ENCODE measurements at regions not wholly inside any gene's neighbourhood (a gene's known extent, or its start where the extent isn't known, plus 50 kb on each side); places are given as distances from the start of the nearest gene placed in this dataset.

DNA sequence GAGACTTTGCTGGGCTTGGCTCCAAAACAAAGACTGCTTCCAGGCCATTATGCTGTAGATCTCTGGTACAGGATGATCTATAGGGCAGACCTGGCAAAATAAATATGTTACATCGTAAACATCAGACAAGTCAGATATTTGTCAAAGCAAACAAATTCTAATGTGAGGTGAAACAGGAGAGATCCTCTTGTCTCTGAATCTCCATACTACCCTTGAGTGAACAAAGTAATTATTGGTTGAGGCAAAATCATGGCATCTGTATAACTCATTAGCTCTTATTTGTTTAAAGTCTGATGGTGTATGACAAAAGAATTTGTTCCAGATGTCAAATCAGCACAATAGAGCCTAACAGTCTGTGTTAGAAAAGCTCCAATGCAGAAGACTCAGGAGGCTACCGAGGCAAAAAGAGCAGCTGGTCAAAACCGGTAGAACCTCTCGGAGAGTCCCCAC, 1291.5 kb downstream of the TYW1 start:
- H3K4me3 ChIP-seq = no peak overlapping the region
- H3K36me3 ChIP-seq = no peaks in the 10 kb centered on the region
- no peaks in the 10 kb centered on the region for H3K27me3 ChIP-seq
- H3K27ac ChIP-seq = no peak overlapping the region
- intact Hi-C loops (cut with DNase I) = no loop called here
- 72% methylated on average over 4 of the region's 4 CpGs for WGBS (ENCODE audit: insufficient coverage, low coverage, low lambda C conversion rate, missing lambda C conversion rate)
- no peak for DNase-seq
- H3K4me1 ChIP-seq = no peaks in the 10 kb centered on the region
- TF ChIP-seq, protein P1, sequence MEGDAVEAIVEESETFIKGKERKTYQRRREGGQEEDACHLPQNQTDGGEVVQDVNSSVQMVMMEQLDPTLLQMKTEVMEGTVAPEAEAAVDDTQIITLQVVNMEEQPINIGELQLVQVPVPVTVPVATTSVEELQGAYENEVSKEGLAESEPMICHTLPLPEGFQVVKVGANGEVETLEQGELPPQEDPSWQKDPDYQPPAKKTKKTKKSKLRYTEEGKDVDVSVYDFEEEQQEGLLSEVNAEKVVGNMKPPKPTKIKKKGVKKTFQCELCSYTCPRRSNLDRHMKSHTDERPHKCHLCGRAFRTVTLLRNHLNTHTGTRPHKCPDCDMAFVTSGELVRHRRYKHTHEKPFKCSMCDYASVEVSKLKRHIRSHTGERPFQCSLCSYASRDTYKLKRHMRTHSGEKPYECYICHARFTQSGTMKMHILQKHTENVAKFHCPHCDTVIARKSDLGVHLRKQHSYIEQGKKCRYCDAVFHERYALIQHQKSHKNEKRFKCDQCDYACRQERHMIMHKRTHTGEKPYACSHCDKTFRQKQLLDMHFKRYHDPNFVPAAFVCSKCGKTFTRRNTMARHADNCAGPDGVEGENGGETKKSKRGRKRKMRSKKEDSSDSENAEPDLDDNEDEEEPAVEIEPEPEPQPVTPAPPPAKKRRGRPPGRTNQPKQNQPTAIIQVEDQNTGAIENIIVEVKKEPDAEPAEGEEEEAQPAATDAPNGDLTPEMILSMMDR (IDR thresholded peaks at IDR 0.05) = no peak
- TF ChIP-seq POLR2A (IDR thresholded peaks at IDR 0.05) = no peak
- no peaks in the 10 kb centered on the region for H3K9me3 ChIP-seq
- no peak for ATAC-seq

DNA sequence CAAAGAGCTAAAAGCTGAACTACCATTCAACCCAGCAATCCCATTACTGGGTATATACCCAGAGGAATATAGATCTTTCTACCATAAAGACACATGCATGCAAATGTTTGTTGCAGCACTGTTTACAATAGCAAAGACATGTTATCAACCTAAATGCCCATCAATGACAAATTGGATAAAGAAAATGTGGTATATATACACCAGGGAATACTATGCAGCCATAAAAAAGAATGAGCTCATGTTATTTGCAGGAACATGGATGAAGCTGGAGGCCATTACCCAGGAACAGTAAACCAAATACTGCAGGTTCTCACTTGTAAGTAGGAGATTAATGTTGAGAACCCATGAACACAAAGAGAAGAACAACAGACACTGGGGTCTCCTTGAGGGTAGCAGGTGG, 1295.1 kb downstream of the TYW1 start:
- Histone ChIP-seq H3K36me3 (no peaks in the 10 kb centered on the region), H3K27ac (no peak overlapping the region), H3K27me3 (no peaks in the 10 kb centered on the region), H3K4me3 (no peak overlapping the region), H3K9me3 (no peaks in the 10 kb centered on the region), H3K4me1 (no peaks in the 10 kb centered on the region)
- ATAC-seq = no peak
- intact Hi-C loops (cut with DNase I) = no loop called here
- TF ChIP-seq POLR2A (IDR thresholded peaks at IDR 0.05) = no peak
- TF ChIP-seq, protein P1 (IDR thresholded peaks at IDR 0.05) = no peak
- no peak for DNase-seq

- Histone ChIP-seq H3K4me3 (no peak overlapping the region), H3K36me3 (no peaks in the 10 kb centered on the region), H3K27ac (no peak overlapping the region), H3K27me3 (no peaks in the 10 kb centered on the region), H3K9me3 (no peaks in the 10 kb centered on the region), H3K4me1 (no peaks in the 10 kb centered on the region)
- WGBS (ENCODE audit: insufficient coverage, low coverage, low lambda C conversion rate, missing lambda C conversion rate) = no CpG with 5 or more reads among the region's 4 CpGs
- intact Hi-C loops (cut with DNase I) = no loop called here
- TF ChIP-seq POLR2A (IDR thresholded peaks at IDR 0.05) = no peak
- TF ChIP-seq, protein P1 (IDR thresholded peaks at IDR 0.05) = no peak
- ATAC-seq (no peak), DNase-seq (no peak)
These were observed 1298.8 kb downstream of the TYW1 start for GRCh38 chr7:68295386-68295785.

DNA sequence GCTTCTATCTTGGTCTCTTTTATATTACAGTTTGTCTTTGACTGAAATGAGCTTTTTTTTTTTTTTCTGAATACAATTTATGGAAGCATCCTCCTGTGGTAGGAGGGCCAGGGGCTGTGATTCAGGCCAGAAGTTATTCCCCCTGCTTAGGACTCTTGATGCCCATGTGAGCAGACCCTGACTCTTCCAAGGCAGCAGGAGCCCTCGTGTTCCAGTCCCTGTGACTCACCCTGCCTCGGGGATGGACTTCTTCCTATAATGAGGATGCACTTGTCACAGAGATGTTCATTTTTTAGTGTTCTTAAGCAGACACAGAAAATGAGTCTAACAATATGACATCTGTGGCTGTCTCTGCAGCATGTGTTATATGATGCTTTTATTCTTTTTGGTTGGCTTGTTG, 1293.7 kb upstream of the AUTS2 start:
- 63% methylated on average over 1 of the region's 2 CpGs for WGBS (ENCODE audit: insufficient coverage, low coverage, low lambda C conversion rate, missing lambda C conversion rate)
- DNase-seq (no peak), ATAC-seq (no peak)
- H3K4me1 ChIP-seq = no peaks in the 10 kb centered on the region
- H3K27me3 ChIP-seq = no peaks in the 10 kb centered on the region
- H3K36me3 ChIP-seq = no peaks in the 10 kb centered on the region
- TF ChIP-seq POLR2A (IDR thresholded peaks at IDR 0.05) = no peak
- TF ChIP-seq, protein P1 (IDR thresholded peaks at IDR 0.05) = no peak
- no peaks in the 10 kb centered on the region for H3K9me3 ChIP-seq
- H3K27ac ChIP-seq = no peak overlapping the region
- no peak overlapping the region for H3K4me3 ChIP-seq
- intact Hi-C loops (cut with DNase I) = no loop called here

GRCh38 chr7:68306692-68307107, 1291.6 kb upstream of the AUTS2 start:
- WGBS (ENCODE audit: insufficient coverage, low coverage, low lambda C conversion rate, missing lambda C conversion rate) = 58% methylated on average over 1 of the region's 3 CpGs
- Histone ChIP-seq H3K4me3 (no peak overlapping the region), H3K4me1 (no peaks in the 10 kb centered on the region), H3K9me3 (no peaks in the 10 kb centered on the region), H3K27me3 (no peaks in the 10 kb centered on the region), H3K36me3 (no peaks in the 10 kb centered on the region), H3K27ac (no peak overlapping the region)
- DNase-seq = no peak
- no peak for ATAC-seq
- intact Hi-C loops (cut with DNase I) = no loop called here
- TF ChIP-seq POLR2A (IDR thresholded peaks at IDR 0.05) = no peak
- TF ChIP-seq, protein P1 (IDR thresholded peaks at IDR 0.05) = no peak
